ENCODE measurements at regions not wholly inside any gene's neighbourhood (a gene's known extent, or its start where the extent isn't known, plus 50 kb on each side); places are given as distances from the start of the nearest gene placed in this dataset.

DNA sequence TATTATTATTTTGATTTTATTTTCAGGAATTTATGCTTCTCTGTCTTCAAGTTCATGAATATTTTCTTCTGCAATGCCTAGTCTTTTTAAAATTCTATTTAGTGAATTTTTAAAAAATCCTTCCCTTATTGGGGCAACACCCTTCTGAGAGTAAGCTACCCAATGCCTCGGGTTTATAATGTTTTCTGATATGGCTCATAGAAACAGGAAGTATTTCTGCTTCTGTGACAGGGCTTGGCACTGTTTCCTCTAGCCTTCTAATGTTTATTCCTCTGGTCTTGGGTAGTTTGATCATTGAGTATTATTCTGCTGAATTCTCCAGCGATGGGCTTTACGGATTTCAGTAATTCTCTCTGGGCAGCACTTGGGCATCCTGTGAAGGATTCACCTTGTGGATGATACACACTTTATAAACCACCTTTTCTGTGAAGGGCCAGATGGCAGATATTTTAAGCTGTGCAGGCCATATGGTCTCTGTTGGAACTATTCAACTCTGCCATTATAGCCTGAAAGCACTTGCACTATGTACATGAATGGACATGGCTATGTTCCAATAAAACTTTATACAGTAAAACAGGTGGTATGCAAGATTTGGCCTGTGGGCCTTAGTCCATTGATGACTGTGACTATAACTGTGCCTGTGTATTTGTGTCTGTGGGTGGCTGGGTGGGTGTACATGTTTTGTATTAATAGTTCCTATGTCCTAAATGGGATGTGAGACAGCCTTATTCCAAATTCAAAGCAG, 95.9 kb upstream of the FAT1 start:
- H3K4me1 ChIP-seq (ENCODE audit: control extremely low read depth in 1 of 4, control insufficient read depth in 4 of 4, insufficient read depth in 4 of 4, low read length in 3 of 4) = no peaks in the 10 kb centered on the region

DNA sequence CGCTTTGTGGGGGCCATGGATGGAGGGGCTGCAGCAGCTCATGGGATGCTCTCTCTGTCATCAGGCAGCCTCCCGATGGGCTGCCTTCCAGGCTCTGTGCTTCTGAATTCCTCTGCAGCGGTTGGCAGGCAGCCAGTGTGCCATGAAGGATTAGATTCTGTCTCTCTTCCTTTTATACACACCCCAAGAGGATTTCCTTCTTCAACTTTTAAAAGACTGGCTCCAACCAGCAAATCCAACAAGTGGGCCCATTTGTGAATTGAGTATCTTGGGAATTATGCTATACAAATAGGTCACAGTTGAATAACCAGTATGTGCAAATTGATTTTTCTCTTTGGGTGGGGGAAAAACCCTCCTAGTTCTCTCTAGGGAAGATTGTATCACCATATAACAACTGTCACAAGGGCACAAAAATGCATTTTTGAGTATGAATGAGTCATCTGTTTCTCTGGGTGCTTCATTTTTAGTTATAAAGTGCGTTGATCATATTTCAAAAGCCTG, 96.8 kb upstream of the FAT1 start:
- Histone ChIP-seq H3K27ac (ENCODE audit: insufficient read depth in 1 of 2, low read depth in 1 of 2, low read length in 2 of 2, poor library complexity in 1 of 2, severe bottlenecking in 2 of 2) (no peak overlapping the region), H3K4me1 (ENCODE audit: control extremely low read depth in 1 of 4, control insufficient read depth in 4 of 4, insufficient read depth in 4 of 4, low read length in 3 of 4) (no peaks in the 10 kb centered on the region), H3K4me3 (ENCODE audit: control insufficient read depth in 1 of 7, extremely low read depth in 1 of 7, insufficient read depth in 4 of 7, low read depth in 2 of 7, low read length in 6 of 7) (no peak overlapping the region), H3K27me3 (replicated peaks in 2 of 5; ENCODE audit: control insufficient read depth in 4 of 5, insufficient read depth in 5 of 5, low read length in 4 of 5) (no peaks in the 10 kb centered on the region), H3K36me3 (ENCODE audit: control insufficient read depth in 4 of 4, insufficient read depth in 4 of 4, low read length in 3 of 4) (no peaks in the 10 kb centered on the region), H3K9me3 (ENCODE audit: control extremely low read depth in 1 of 5, control insufficient read depth in 4 of 5, insufficient read depth in 2 of 5, low read depth in 1 of 5, low read length in 4 of 5) (no peaks in the 10 kb centered on the region)
- DNase-seq = no peak
- POLR2A ChIA-PET = no interaction called here
- WGBS (ENCODE audit: insufficient coverage) = 96% methylated on average over 3 of the region's 4 CpGs
- CTCF ChIA-PET = no interaction called here

More for the DNA sequence above, 95.9 kb upstream of the FAT1 start:
- no peaks in the 10 kb centered on the region for H3K36me3 ChIP-seq (ENCODE audit: control insufficient read depth in 4 of 4, insufficient read depth in 4 of 4, low read length in 3 of 4)
- ChIA-PET POLR2A (no interaction called here), CTCF (no interaction called here)
- no peak overlapping the region for H3K4me3 ChIP-seq (ENCODE audit: control insufficient read depth in 1 of 7, extremely low read depth in 1 of 7, insufficient read depth in 4 of 7, low read depth in 2 of 7, low read length in 6 of 7)
- no peak overlapping the region for H3K27ac ChIP-seq (ENCODE audit: insufficient read depth in 1 of 2, low read depth in 1 of 2, low read length in 2 of 2, poor library complexity in 1 of 2, severe bottlenecking in 2 of 2)
- no peaks in the 10 kb centered on the region for H3K9me3 ChIP-seq (ENCODE audit: control extremely low read depth in 1 of 5, control insufficient read depth in 4 of 5, insufficient read depth in 2 of 5, low read depth in 1 of 5, low read length in 4 of 5)
- WGBS (ENCODE audit: insufficient coverage) = 100% methylated on average over 2 of the region's 3 CpGs
- no peak for DNase-seq
- no peaks in the 10 kb centered on the region for H3K27me3 ChIP-seq (replicated peaks in 2 of 5; ENCODE audit: control insufficient read depth in 4 of 5, insufficient read depth in 5 of 5, low read length in 4 of 5)

DNA sequence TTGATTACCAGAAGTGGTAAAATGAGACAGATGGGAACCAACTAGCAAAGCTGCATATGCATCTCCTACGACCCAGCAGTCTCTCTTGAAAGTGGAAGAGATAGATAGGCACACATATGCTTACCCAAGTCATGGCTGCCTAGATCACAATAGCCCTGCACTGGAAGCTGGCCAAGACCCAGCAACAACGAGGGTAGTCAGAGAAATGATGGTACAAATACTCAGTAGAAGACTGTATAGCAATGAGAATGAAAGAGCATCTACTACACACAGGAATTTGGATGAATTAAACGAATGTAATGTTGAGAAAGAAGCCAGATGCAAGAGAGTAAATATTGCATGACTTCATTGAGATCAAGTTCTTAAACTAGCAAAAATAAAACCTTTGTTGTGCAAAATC, 100.3 kb upstream of the FAT1 start:
- no peaks in the 10 kb centered on the region for H3K36me3 ChIP-seq (ENCODE audit: control insufficient read depth in 4 of 4, insufficient read depth in 4 of 4, low read length in 3 of 4)
- ChIA-PET POLR2A (no interaction called here), CTCF (no interaction called here)
- H3K9me3 ChIP-seq (ENCODE audit: control extremely low read depth in 1 of 5, control insufficient read depth in 4 of 5, insufficient read depth in 2 of 5, low read depth in 1 of 5, low read length in 4 of 5) = no peaks in the 10 kb centered on the region
- H3K4me1 ChIP-seq (ENCODE audit: control extremely low read depth in 1 of 4, control insufficient read depth in 4 of 4, insufficient read depth in 4 of 4, low read length in 3 of 4) = no peaks in the 10 kb centered on the region
- no peaks in the 10 kb centered on the region for H3K27me3 ChIP-seq (replicated peaks in 2 of 5; ENCODE audit: control insufficient read depth in 4 of 5, insufficient read depth in 5 of 5, low read length in 4 of 5)
- WGBS (ENCODE audit: insufficient coverage) = 100% methylated on average over 2 of the region's 3 CpGs
- H3K27ac ChIP-seq (ENCODE audit: insufficient read depth in 1 of 2, low read depth in 1 of 2, low read length in 2 of 2, poor library complexity in 1 of 2, severe bottlenecking in 2 of 2) = no peak overlapping the region
- no peak for DNase-seq
- no peak overlapping the region for H3K4me3 ChIP-seq (ENCODE audit: control insufficient read depth in 1 of 7, extremely low read depth in 1 of 7, insufficient read depth in 4 of 7, low read depth in 2 of 7, low read length in 6 of 7)

DNA sequence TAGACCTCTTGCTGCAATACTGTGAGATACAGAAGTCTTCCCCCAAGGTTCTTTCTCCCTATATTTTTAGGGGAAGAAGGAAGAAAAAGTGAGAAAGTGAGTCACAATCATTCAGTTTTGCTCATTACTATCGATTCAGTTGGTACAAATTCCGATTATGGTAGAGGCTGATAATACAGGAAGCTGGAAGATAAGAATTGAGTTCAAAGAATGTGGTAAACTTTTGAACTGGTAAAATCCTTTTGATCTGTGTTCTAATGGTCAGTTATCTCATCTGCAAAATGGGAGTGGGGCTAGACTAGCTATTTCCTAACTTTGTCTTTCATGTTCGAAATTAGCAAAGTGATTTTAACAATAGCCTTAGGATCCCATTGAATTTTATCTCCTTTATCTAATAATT, 101.4 kb upstream of the FAT1 start:
- H3K27ac ChIP-seq (ENCODE audit: insufficient read depth in 1 of 2, low read depth in 1 of 2, low read length in 2 of 2, poor library complexity in 1 of 2, severe bottlenecking in 2 of 2) = no peak overlapping the region
- H3K27me3 ChIP-seq (replicated peaks in 2 of 5; ENCODE audit: control insufficient read depth in 4 of 5, insufficient read depth in 5 of 5, low read length in 4 of 5) = no peaks in the 10 kb centered on the region
- WGBS (ENCODE audit: insufficient coverage) = 100% methylated on average over 2 of the region's 3 CpGs
- ChIA-PET POLR2A (no interaction called here), CTCF (no interaction called here)
- H3K9me3 ChIP-seq (ENCODE audit: control extremely low read depth in 1 of 5, control insufficient read depth in 4 of 5, insufficient read depth in 2 of 5, low read depth in 1 of 5, low read length in 4 of 5) = no peaks in the 10 kb centered on the region
- no peak for DNase-seq
- no peak overlapping the region for H3K4me3 ChIP-seq (ENCODE audit: control insufficient read depth in 1 of 7, extremely low read depth in 1 of 7, insufficient read depth in 4 of 7, low read depth in 2 of 7, low read length in 6 of 7)
- no peaks in the 10 kb centered on the region for H3K4me1 ChIP-seq (ENCODE audit: control extremely low read depth in 1 of 4, control insufficient read depth in 4 of 4, insufficient read depth in 4 of 4, low read length in 3 of 4)
- no peaks in the 10 kb centered on the region for H3K36me3 ChIP-seq (ENCODE audit: control insufficient read depth in 4 of 4, insufficient read depth in 4 of 4, low read length in 3 of 4)

DNA sequence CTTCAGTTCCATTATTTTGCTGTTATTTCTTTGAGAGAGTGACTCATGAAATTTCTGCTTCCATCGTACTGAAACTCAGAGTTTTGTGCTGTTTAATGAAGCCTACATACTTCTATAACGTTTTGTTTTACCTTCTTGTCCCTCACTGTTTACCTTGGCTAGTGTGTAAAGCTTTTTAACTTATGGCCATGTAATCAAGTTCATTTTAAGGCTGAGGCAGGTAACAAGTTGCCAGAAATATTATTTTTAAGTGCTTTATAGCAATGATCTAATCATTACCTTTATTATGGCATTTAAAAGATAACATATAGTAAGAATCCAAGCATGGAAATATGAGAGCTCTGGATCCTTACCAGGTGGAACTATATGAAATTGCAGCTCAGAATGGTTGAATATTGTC, 102.3 kb upstream of the FAT1 start:
- Histone ChIP-seq H3K9me3 (ENCODE audit: control extremely low read depth in 1 of 5, control insufficient read depth in 4 of 5, insufficient read depth in 2 of 5, low read depth in 1 of 5, low read length in 4 of 5) (no peaks in the 10 kb centered on the region), H3K4me3 (ENCODE audit: control insufficient read depth in 1 of 7, extremely low read depth in 1 of 7, insufficient read depth in 4 of 7, low read depth in 2 of 7, low read length in 6 of 7) (no peak overlapping the region), H3K36me3 (ENCODE audit: control insufficient read depth in 4 of 4, insufficient read depth in 4 of 4, low read length in 3 of 4) (no peaks in the 10 kb centered on the region), H3K27me3 (replicated peaks in 2 of 5; ENCODE audit: control insufficient read depth in 4 of 5, insufficient read depth in 5 of 5, low read length in 4 of 5) (no peaks in the 10 kb centered on the region), H3K27ac (ENCODE audit: insufficient read depth in 1 of 2, low read depth in 1 of 2, low read length in 2 of 2, poor library complexity in 1 of 2, severe bottlenecking in 2 of 2) (no peak overlapping the region), H3K4me1 (ENCODE audit: control extremely low read depth in 1 of 4, control insufficient read depth in 4 of 4, insufficient read depth in 4 of 4, low read length in 3 of 4) (no peaks in the 10 kb centered on the region)
- ChIA-PET CTCF (no interaction called here), POLR2A (no interaction called here)
- 25% methylated on average over 1 of the region's 2 CpGs for WGBS (ENCODE audit: insufficient coverage)
- DNase-seq = no peak

DNA sequence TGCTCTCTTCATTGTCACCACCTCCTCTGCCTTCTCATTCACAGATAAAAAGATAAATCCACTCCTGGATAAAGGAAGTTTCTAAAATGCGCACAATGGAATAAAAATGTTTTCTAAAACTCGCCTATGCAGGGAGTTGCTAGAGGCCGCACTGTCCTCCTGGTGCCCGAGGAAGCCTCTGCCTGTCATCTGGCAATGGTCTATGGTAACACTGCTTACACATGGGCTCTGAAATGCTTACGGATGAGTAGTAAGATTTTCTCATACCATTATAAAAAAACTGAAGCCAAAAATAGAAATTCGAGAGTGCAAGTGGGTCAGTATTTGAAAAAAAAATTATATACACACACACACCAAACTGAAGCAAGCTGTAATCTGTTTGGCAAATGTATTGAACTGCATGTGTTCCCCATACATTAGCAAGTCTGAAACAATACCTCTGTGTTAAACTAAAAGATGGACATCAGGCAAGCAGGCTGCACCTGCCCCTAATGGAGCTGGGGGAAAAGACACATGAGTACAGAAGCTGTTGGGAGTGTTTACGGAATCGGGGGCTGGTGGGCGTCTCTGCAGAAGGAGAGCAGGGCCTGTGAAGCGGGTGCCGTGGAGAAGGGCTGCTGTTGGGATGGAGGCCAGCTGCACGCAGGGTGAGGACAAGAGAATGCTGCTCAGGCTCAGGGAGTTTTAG, 103.3 kb upstream of the FAT1 start:
- no peaks in the 10 kb centered on the region for H3K9me3 ChIP-seq (ENCODE audit: control extremely low read depth in 1 of 5, control insufficient read depth in 4 of 5, insufficient read depth in 2 of 5, low read depth in 1 of 5, low read length in 4 of 5)
- POLR2A ChIA-PET = no interaction called here
- H3K36me3 ChIP-seq (ENCODE audit: control insufficient read depth in 4 of 4, insufficient read depth in 4 of 4, low read length in 3 of 4) = no peaks in the 10 kb centered on the region
- no peak overlapping the region for H3K4me3 ChIP-seq (ENCODE audit: control insufficient read depth in 1 of 7, extremely low read depth in 1 of 7, insufficient read depth in 4 of 7, low read depth in 2 of 7, low read length in 6 of 7)
- H3K27me3 ChIP-seq (replicated peaks in 2 of 5; ENCODE audit: control insufficient read depth in 4 of 5, insufficient read depth in 5 of 5, low read length in 4 of 5) = no peaks in the 10 kb centered on the region
- CTCF ChIA-PET = no interaction called here
- no peak overlapping the region for H3K27ac ChIP-seq (ENCODE audit: insufficient read depth in 1 of 2, low read depth in 1 of 2, low read length in 2 of 2, poor library complexity in 1 of 2, severe bottlenecking in 2 of 2)
- WGBS (ENCODE audit: insufficient coverage) = 94% methylated on average over 7 of the region's 12 CpGs
- H3K4me1 ChIP-seq (ENCODE audit: control extremely low read depth in 1 of 4, control insufficient read depth in 4 of 4, insufficient read depth in 4 of 4, low read length in 3 of 4) = no peaks in the 10 kb centered on the region
- DNase-seq = no peak

DNA sequence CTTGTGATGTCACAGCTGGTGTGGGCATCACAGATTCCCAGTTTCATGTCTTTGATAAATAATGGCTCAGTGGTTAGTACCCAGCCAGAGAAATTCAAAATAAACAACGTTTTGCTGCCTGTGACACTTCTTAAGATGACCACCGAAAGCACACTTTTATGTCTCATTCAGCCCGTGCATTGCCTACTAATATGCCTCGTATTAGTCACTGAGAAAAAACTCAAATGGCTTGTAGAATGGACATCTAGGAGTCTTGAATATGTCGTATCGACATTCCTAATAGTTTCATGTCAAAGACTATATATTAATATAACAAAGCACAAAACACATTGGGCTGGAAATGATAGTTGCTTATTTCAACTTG, 103.9 kb upstream of the FAT1 start:
- 86% methylated on average over 3 of the region's 6 CpGs for WGBS (ENCODE audit: insufficient coverage)

More for the DNA sequence above, 103.9 kb upstream of the FAT1 start:
- H3K4me3 ChIP-seq (ENCODE audit: control insufficient read depth in 1 of 7, extremely low read depth in 1 of 7, insufficient read depth in 4 of 7, low read depth in 2 of 7, low read length in 6 of 7) = no peak overlapping the region
- DNase-seq = no peak
- H3K4me1 ChIP-seq (ENCODE audit: control extremely low read depth in 1 of 4, control insufficient read depth in 4 of 4, insufficient read depth in 4 of 4, low read length in 3 of 4) = no peaks in the 10 kb centered on the region
- ChIA-PET CTCF (no interaction called here), POLR2A (no interaction called here)
- H3K36me3 ChIP-seq (ENCODE audit: control insufficient read depth in 4 of 4, insufficient read depth in 4 of 4, low read length in 3 of 4) = no peaks in the 10 kb centered on the region
- H3K27ac ChIP-seq (ENCODE audit: insufficient read depth in 1 of 2, low read depth in 1 of 2, low read length in 2 of 2, poor library complexity in 1 of 2, severe bottlenecking in 2 of 2) = no peak overlapping the region
- H3K9me3 ChIP-seq (ENCODE audit: control extremely low read depth in 1 of 5, control insufficient read depth in 4 of 5, insufficient read depth in 2 of 5, low read depth in 1 of 5, low read length in 4 of 5) = no peaks in the 10 kb centered on the region
- no peaks in the 10 kb centered on the region for H3K27me3 ChIP-seq (replicated peaks in 2 of 5; ENCODE audit: control insufficient read depth in 4 of 5, insufficient read depth in 5 of 5, low read length in 4 of 5)
